ENCODE measurements at regions not wholly inside any gene's neighbourhood (a gene's known extent, or its start where the extent isn't known, plus 50 kb on each side); places are given as distances from the start of the nearest gene placed in this dataset.

DNA sequence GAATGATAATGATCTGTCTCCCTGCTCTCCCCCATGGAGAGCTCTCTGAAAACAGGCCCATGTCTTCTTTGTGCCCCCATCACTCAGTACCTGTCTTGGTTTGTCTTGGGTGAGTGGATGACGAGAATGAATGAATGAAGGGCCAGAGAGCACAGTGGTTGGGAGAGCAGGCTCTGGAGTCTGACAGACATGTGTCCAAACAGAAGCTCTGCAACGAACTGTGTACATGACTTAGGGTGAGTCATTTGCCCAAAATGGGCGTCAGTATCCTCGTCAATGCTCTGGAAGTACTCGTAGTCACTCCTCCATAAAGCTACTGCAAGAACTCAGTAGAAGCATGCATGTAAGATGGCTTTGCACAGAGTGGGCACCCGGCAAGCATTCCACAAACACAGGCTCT, 170.2 kb upstream of the TLE3 start:
- no peak overlapping the region for H3K4me2 ChIP-seq (ENCODE audit: control insufficient read depth, insufficient read depth)
- in situ Hi-C loops (cut with MboI) = no loop called here

DNA sequence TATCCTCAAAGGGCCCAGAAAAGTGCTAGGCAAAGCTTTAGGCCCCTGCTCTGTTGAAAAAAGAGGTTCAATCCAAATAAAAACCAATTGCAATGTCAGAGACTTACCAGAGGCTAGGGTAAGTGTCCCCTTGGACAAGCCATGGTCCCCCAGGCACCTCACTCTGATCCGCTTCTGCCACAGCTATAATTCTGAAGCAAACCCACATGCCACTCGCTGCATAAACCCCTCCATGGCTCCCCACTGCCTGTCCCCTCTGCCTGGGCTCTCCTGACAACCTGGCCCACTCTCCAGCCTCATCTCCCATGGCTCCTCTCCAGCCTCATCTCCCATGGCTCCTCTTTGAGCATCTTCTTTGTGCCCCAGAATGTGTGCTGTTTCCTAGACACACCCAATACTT, 169.6 kb upstream of the TLE3 start:
- WGBS (ENCODE audit: insufficient coverage, insufficient replicate concordance, low lambda C conversion rate, missing lambda C conversion rate) = 50% methylated on average over 2 of the region's 2 CpGs
- H3K4me3 ChIP-seq = no peak overlapping the region
- RAD21 ChIA-PET (ENCODE audit: unreplicated experiment) = interaction anchor here (0.7 to 2.2 kb wide), 3 partner anchors 127 to 173 kb away, joined by 3 to 5 read pairs (median 4); no protein-coding TSS in a partner anchor
- no peaks in the 10 kb centered on the region for H3K79me2 ChIP-seq (ENCODE audit: control insufficient read depth, insufficient read depth, low read length)
- H3K4me2 ChIP-seq (ENCODE audit: control insufficient read depth, insufficient read depth) = no peak overlapping the region
- FAIRE-seq (no peak), ATAC-seq (no peak), DNase-seq (ENCODE audit: low read depth, low spot score) (no peak)
- CTCF ChIA-PET = interaction anchor here (1.3 to 1.6 kb wide), 4 partner anchors 9 to 200 kb away, joined by 3 to 4 read pairs (median 3); no protein-coding TSS in a partner anchor
- in situ Hi-C loops (cut with MboI) (no loop called here), intact Hi-C loops (cut with micrococcal nuclease; ENCODE audit: unreplicated experiment) (no loop called here)
- H3K9ac ChIP-seq (ENCODE audit: control insufficient read depth, insufficient read depth, low read length) = no peak overlapping the region
- no peak overlapping the region for H3K27ac ChIP-seq (ENCODE audit: control insufficient read depth, insufficient read depth)
- H4K20me1 ChIP-seq (ENCODE audit: control insufficient read depth, insufficient read depth) = no peaks in the 10 kb centered on the region
- peaks cover 40% of the 10 kb centered on the region for H3K4me1 ChIP-seq (ENCODE audit: control insufficient read depth, insufficient read depth, low read length)
- POLR2A ChIA-PET = no interaction called here
- no peaks in the 10 kb centered on the region for H3K36me3 ChIP-seq (ENCODE audit: control insufficient read depth in 2 of 2, insufficient read depth in 2 of 2, low read length in 1 of 2)
- no peaks in the 10 kb centered on the region for H3K9me3 ChIP-seq (replicated peaks; ENCODE audit: control insufficient read depth, insufficient read depth, low read length)
- SMC1A ChIA-PET (ENCODE audit: uncharacterized antibody, unreplicated experiment) = interaction anchor here (0.6 to 1.5 kb wide), 2 partner anchors 11 to 258 kb away, joined by 3 to 6 read pairs; no protein-coding TSS in a partner anchor
- BruUV-seq (replicated peaks) = no TSS peak
- H3K27me3 ChIP-seq (replicated peaks in 1 of 2; ENCODE audit: control insufficient read depth in 2 of 2, insufficient read depth in 2 of 2, low read length in 1 of 2) = no peaks in the 10 kb centered on the region; a peak in 2 of 4 replicates
- H2AFZ ChIP-seq (ENCODE audit: control insufficient read depth, low read depth, low read length) = no peak overlapping the region
- TF ChIP-seq, protein P1, sequence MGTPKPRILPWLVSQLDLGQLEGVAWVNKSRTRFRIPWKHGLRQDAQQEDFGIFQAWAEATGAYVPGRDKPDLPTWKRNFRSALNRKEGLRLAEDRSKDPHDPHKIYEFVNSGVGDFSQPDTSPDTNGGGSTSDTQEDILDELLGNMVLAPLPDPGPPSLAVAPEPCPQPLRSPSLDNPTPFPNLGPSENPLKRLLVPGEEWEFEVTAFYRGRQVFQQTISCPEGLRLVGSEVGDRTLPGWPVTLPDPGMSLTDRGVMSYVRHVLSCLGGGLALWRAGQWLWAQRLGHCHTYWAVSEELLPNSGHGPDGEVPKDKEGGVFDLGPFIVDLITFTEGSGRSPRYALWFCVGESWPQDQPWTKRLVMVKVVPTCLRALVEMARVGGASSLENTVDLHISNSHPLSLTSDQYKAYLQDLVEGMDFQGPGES (IDR thresholded peaks at IDR 0.05) = no peak
- TF ChIP-seq SREBF1 (IDR thresholded peaks at IDR 0.05; ENCODE audit: low read length) (no peak), TCF3 (IDR thresholded peaks at IDR 0.05; ENCODE audit: borderline replicate concordance, insufficient read depth, low read depth, low read length) (no peak), GATAD2B (conservative IDR thresholded peaks at IDR 0.05; ENCODE audit: low read depth) (no peak)
- TF ChIP-seq, protein P2, sequence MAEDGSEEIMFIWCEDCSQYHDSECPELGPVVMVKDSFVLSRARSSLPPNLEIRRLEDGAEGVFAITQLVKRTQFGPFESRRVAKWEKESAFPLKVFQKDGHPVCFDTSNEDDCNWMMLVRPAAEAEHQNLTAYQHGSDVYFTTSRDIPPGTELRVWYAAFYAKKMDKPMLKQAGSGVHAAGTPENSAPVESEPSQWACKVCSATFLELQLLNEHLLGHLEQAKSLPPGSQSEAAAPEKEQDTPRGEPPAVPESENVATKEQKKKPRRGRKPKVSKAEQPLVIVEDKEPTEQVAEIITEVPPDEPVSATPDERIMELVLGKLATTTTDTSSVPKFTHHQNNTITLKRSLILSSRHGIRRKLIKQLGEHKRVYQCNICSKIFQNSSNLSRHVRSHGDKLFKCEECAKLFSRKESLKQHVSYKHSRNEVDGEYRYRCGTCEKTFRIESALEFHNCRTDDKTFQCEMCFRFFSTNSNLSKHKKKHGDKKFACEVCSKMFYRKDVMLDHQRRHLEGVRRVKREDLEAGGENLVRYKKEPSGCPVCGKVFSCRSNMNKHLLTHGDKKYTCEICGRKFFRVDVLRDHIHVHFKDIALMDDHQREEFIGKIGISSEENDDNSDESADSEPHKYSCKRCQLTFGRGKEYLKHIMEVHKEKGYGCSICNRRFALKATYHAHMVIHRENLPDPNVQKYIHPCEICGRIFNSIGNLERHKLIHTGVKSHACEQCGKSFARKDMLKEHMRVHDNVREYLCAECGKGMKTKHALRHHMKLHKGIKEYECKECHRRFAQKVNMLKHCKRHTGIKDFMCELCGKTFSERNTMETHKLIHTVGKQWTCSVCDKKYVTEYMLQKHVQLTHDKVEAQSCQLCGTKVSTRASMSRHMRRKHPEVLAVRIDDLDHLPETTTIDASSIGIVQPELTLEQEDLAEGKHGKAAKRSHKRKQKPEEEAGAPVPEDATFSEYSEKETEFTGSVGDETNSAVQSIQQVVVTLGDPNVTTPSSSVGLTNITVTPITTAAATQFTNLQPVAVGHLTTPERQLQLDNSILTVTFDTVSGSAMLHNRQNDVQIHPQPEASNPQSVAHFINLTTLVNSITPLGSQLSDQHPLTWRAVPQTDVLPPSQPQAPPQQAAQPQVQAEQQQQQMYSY (CRISPR knock-in tag; IDR thresholded peaks at IDR 0.05) = no peak
- TF ChIP-seq, protein P3, sequence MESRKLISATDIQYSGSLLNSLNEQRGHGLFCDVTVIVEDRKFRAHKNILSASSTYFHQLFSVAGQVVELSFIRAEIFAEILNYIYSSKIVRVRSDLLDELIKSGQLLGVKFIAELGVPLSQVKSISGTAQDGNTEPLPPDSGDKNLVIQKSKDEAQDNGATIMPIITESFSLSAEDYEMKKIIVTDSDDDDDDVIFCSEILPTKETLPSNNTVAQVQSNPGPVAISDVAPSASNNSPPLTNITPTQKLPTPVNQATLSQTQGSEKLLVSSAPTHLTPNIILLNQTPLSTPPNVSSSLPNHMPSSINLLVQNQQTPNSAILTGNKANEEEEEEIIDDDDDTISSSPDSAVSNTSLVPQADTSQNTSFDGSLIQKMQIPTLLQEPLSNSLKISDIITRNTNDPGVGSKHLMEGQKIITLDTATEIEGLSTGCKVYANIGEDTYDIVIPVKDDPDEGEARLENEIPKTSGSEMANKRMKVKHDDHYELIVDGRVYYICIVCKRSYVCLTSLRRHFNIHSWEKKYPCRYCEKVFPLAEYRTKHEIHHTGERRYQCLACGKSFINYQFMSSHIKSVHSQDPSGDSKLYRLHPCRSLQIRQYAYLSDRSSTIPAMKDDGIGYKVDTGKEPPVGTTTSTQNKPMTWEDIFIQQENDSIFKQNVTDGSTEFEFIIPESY (IDR thresholded peaks at IDR 0.05) = no peak

More for the DNA sequence above, 170.2 kb upstream of the TLE3 start:
- POLR2A ChIA-PET = no interaction called here
- DNase-seq (ENCODE audit: low read depth, low spot score) (no peak), ATAC-seq (no peak), FAIRE-seq (no peak)
- H3K4me3 ChIP-seq = no peak overlapping the region
- H3K79me2 ChIP-seq (ENCODE audit: control insufficient read depth, insufficient read depth, low read length) = no peaks in the 10 kb centered on the region
- H3K27ac ChIP-seq (ENCODE audit: control insufficient read depth, insufficient read depth) = no peak overlapping the region
- H3K9ac ChIP-seq (ENCODE audit: control insufficient read depth, insufficient read depth, low read length) = no peak overlapping the region
- RAD21 ChIA-PET (ENCODE audit: unreplicated experiment) = interaction anchor here (0.7 to 2.2 kb wide), 4 partner anchors 127 to 174 kb away, joined by 3 to 5 read pairs (median 4); partner anchors contain the start of gene TLE3
- CTCF ChIA-PET = interaction anchor here (1.0 to 1.6 kb wide), 5 partner anchors 8 to 199 kb away, joined by 3 to 7 read pairs (median 3); no protein-coding TSS in a partner anchor
- no peaks in the 10 kb centered on the region for H4K20me1 ChIP-seq (ENCODE audit: control insufficient read depth, insufficient read depth)
- H3K4me1 ChIP-seq (ENCODE audit: control insufficient read depth, insufficient read depth, low read length) = peaks cover 35% of the 10 kb centered on the region
- no peaks in the 10 kb centered on the region for H3K9me3 ChIP-seq (replicated peaks; ENCODE audit: control insufficient read depth, insufficient read depth, low read length)
- SMC1A ChIA-PET (ENCODE audit: uncharacterized antibody, unreplicated experiment) = interaction anchor here (0.9 to 1.8 kb wide), 7 partner anchors 8 to 54 kb away, joined by 3 to 7 read pairs (median 5); no protein-coding TSS in a partner anchor
- TF ChIP-seq RCOR1 (conservative IDR thresholded peaks at IDR 0.05; ENCODE audit: low read depth, low read length) (no peak), MTA3 (IDR thresholded peaks at IDR 0.05; ENCODE audit: borderline replicate concordance, low read length) (no peak)
- TF ChIP-seq, protein P4, sequence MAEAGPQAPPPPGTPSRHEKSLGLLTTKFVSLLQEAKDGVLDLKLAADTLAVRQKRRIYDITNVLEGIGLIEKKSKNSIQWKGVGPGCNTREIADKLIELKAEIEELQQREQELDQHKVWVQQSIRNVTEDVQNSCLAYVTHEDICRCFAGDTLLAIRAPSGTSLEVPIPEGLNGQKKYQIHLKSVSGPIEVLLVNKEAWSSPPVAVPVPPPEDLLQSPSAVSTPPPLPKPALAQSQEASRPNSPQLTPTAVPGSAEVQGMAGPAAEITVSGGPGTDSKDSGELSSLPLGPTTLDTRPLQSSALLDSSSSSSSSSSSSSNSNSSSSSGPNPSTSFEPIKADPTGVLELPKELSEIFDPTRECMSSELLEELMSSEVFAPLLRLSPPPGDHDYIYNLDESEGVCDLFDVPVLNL (IDR thresholded peaks at IDR 0.05; ENCODE audit: low read depth, low read length) = no peak
- intact Hi-C loops (cut with micrococcal nuclease; ENCODE audit: unreplicated experiment) = no loop called here
- H3K36me3 ChIP-seq (ENCODE audit: control insufficient read depth in 2 of 2, insufficient read depth in 2 of 2, low read length in 1 of 2) = no peaks in the 10 kb centered on the region
- no peak overlapping the region for H2AFZ ChIP-seq (ENCODE audit: control insufficient read depth, low read depth, low read length)
- WGBS (ENCODE audit: insufficient coverage, insufficient replicate concordance, low lambda C conversion rate, missing lambda C conversion rate) = 26% methylated on average over 6 of the region's 6 CpGs
- no TSS peak for BruUV-seq (replicated peaks)
- no peaks in the 10 kb centered on the region; a peak in 2 of 4 replicates for H3K27me3 ChIP-seq (replicated peaks in 1 of 2; ENCODE audit: control insufficient read depth in 2 of 2, insufficient read depth in 2 of 2, low read length in 1 of 2)
